GM21737 (cell line): ENCODE measurements at regions not wholly inside any gene's neighbourhood (a gene's known extent, or its start where the extent isn't known, plus 50 kb on each side); places are given as distances from the start of the nearest gene placed in this dataset.

ENCODE experiments used
- ATAC-seq: cut with Tn5 transposase; IDR thresholded peaks from one replicate; pipeline ENCODE4 v1.9.1; 2021; ENCODE audit warnings: mild to moderate bottlenecking, moderate library complexity; ENCODE audit not compliant: unreplicated experiment

- ATAC-seq: no peak
Measured at GRCh38 chr1:87194271-87194774, 134.4 kb upstream of the LMO4 start.

- no peak for ATAC-seq
Measured at GRCh38 chr1:87194856-87195255, 133.8 kb upstream of the LMO4 start.

GRCh38 chr1:87196110-87196827 is 132.4 kb upstream of the LMO4 start:
- ATAC-seq: no peak

GRCh38 chr1:87197156-87197555 is 131.5 kb upstream of the LMO4 start:
- no peak for ATAC-seq

- ATAC-seq: no peak
Measured at GRCh38 chr1:87197641-87198040, 131.0 kb upstream of the LMO4 start.

GRCh38 chr1:87200875-87201638 is 127.6 kb upstream of the LMO4 start:
- no peak for ATAC-seq

GRCh38 chr1:87201768-87202167 is 126.9 kb upstream of the LMO4 start:
- no peak for ATAC-seq

- no peak for ATAC-seq
Measured at GRCh38 chr1:87202451-87202850, 126.2 kb upstream of the LMO4 start.

- ATAC-seq: peak; percentile 90
Measured at GRCh38 chr1:87202922-87203655, 125.6 kb upstream of the LMO4 start.

- no peak for ATAC-seq
Measured at GRCh38 chr1:87203904-87204303, 124.8 kb upstream of the LMO4 start.

GRCh38 chr1:87204441-87204840 is 124.2 kb upstream of the LMO4 start:
- ATAC-seq: no peak

- no peak for ATAC-seq
Measured at GRCh38 chr1:87204921-87205320, 123.8 kb upstream of the LMO4 start.

- no peak for ATAC-seq
Measured at GRCh38 chr1:87206044-87206831, 122.4 kb upstream of the LMO4 start.

- ATAC-seq: no peak
Measured at GRCh38 chr1:87208080-87208479, 120.6 kb upstream of the LMO4 start.

- ATAC-seq: no peak
Measured at GRCh38 chr1:87208931-87209330, 119.7 kb upstream of the LMO4 start.

- no peak for ATAC-seq
Measured at GRCh38 chr1:87210151-87210550, 118.5 kb upstream of the LMO4 start.

- ATAC-seq: no peak
Measured at GRCh38 chr1:87212431-87213134, 116.1 kb upstream of the LMO4 start.

GRCh38 chr1:87213135-87213515 is 115.6 kb upstream of the LMO4 start:
- no peak for ATAC-seq

- no peak for ATAC-seq
Measured at GRCh38 chr1:87215592-87215991, 113.1 kb upstream of the LMO4 start.

GRCh38 chr1:87218618-87219017 is 110.1 kb upstream of the LMO4 start:
- ATAC-seq: no peak
